ENCODE measurements at regions not wholly inside any gene's neighbourhood (a gene's known extent, or its start where the extent isn't known, plus 50 kb on each side); places are given as distances from the start of the nearest gene placed in this dataset.

DNA sequence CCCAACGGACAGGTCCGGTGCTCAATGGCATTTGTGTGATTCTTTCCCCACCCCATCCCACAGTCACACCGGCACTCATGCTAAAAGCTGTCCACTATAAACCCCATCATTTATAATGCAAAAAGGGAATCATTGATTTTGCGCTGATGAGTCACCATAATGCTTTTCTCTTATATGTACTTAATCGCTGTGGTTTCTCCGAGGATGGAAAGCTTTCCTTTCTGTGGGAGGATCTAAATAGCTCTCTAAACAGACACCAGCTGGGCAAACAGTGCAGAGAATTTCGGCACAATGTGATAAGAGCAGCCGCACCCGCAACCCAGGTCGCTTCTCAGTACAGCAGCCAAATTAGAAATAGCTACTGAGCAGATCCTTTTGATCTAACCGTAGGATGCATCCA is 85.6 kb downstream of the SETD4 start:
- H3K27me3 ChIP-seq (ENCODE audit: insufficient read depth, low read length) = no peaks in the 10 kb centered on the region
- no peaks in the 10 kb centered on the region for H3K79me1 ChIP-seq (ENCODE audit: insufficient read depth, low read depth, low read length, poor library complexity, severe bottlenecking)
- DNase-seq = no peak
- H2BK20ac ChIP-seq (ENCODE audit: low read depth, low read length, poor library complexity, severe bottlenecking) = no peak overlapping the region
- Mint-ChIP-seq H3K36me3 (ENCODE audit: insufficient read depth in 1 of 3, low read depth in 3 of 3) (peaks cover 0 to 2% (median 0%) of the 10 kb centered on the region in 3 experiments; a peak in 1 of 7 replicates), H3K4me1 (no peaks in the 10 kb centered on the region), H3K9me3 (peaks cover 4 to 7% of the 10 kb centered on the region in 2 experiments; a peak in 4 of 5 replicates), H3K27me3 (ENCODE audit: low read depth) (no peaks in the 10 kb centered on the region), H3K27ac (no peak overlapping the region), H3K4me3 (no peak overlapping the region)
- no peak overlapping the region for H2AFZ ChIP-seq (ENCODE audit: low read length)
- no peaks in the 10 kb centered on the region for H3K4me1 ChIP-seq (ENCODE audit: insufficient read depth, low read length)
- TF ChIP-seq, protein P1, sequence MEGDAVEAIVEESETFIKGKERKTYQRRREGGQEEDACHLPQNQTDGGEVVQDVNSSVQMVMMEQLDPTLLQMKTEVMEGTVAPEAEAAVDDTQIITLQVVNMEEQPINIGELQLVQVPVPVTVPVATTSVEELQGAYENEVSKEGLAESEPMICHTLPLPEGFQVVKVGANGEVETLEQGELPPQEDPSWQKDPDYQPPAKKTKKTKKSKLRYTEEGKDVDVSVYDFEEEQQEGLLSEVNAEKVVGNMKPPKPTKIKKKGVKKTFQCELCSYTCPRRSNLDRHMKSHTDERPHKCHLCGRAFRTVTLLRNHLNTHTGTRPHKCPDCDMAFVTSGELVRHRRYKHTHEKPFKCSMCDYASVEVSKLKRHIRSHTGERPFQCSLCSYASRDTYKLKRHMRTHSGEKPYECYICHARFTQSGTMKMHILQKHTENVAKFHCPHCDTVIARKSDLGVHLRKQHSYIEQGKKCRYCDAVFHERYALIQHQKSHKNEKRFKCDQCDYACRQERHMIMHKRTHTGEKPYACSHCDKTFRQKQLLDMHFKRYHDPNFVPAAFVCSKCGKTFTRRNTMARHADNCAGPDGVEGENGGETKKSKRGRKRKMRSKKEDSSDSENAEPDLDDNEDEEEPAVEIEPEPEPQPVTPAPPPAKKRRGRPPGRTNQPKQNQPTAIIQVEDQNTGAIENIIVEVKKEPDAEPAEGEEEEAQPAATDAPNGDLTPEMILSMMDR (conservative IDR thresholded peaks at IDR 0.05) = no peak
- H3K18ac ChIP-seq (ENCODE audit: insufficient read length, low read depth, low read length) = no peak overlapping the region
- H3K9me3 ChIP-seq (ENCODE audit: control insufficient read depth, low read depth, low read length) = no peaks in the 10 kb centered on the region
- H3K23me2 ChIP-seq (ENCODE audit: insufficient read length, low read depth, low read length, poor library complexity, severe bottlenecking) = no peaks in the 10 kb centered on the region
- WGBS (ENCODE audit: extremely low coverage, insufficient read length, low lambda C conversion rate) = no CpG with 5 or more reads among the region's 11 CpGs
- H4K20me1 ChIP-seq (ENCODE audit: control insufficient read depth, insufficient read depth, insufficient read length) = no peaks in the 10 kb centered on the region
- no peak overlapping the region for H4K8ac ChIP-seq (replicated peaks; ENCODE audit: insufficient read length, low read depth, low read length)
- H3K14ac ChIP-seq (ENCODE audit: insufficient read depth, low read length) = no peak overlapping the region
- no peak overlapping the region for H3K27ac ChIP-seq (ENCODE audit: insufficient read length, low read depth, low read length)
- H4K91ac ChIP-seq (ENCODE audit: insufficient read length, low read depth, low read length) = no peak overlapping the region
- H2AK5ac ChIP-seq (ENCODE audit: insufficient read length, low read length) = no peak overlapping the region
- no peak overlapping the region for H3K56ac ChIP-seq (ENCODE audit: insufficient read length, low read depth, low read length)
- H3K4ac ChIP-seq (ENCODE audit: low read depth, low read length) = no peak overlapping the region
- H2BK15ac ChIP-seq (ENCODE audit: low read depth, low read length) = no peak overlapping the region
- no peak overlapping the region for H3K9ac ChIP-seq (ENCODE audit: extremely low read depth, insufficient read length, low read length)
- H2BK12ac ChIP-seq (ENCODE audit: insufficient read length, low read depth, low read length) = no peak overlapping the region
- no peak overlapping the region for H2BK5ac ChIP-seq (ENCODE audit: insufficient read length, low read length)
- H4K5ac ChIP-seq (ENCODE audit: insufficient read length, low read depth, low read length) = no peak overlapping the region
- H3T11ph ChIP-seq (ENCODE audit: low read length) = no peak overlapping the region
- H3K4me2 ChIP-seq (ENCODE audit: insufficient read depth, insufficient read length, low read length) = no peak overlapping the region
- H3K23ac ChIP-seq (ENCODE audit: insufficient read length, low read depth, low read length) = no peak overlapping the region
- H3K79me2 ChIP-seq (ENCODE audit: insufficient read depth, low read length) = no peaks in the 10 kb centered on the region
- no peak overlapping the region for H2BK120ac ChIP-seq (ENCODE audit: low read depth, low read length, poor library complexity, severe bottlenecking)

Measured in H9 (cell line).